GM19467 (cell line): ENCODE measurements at regions not wholly inside any gene's neighbourhood (a gene's known extent, or its start where the extent isn't known, plus 50 kb on each side); places are given as distances from the start of the nearest gene placed in this dataset.
"Not testable (repeated sequence)": the region's sequence is repeated elsewhere in the genome, so short reads cannot be mapped to it uniquely, and the experiment has no call there.

Experiments used
- ATAC-seq: cut with Tn5 transposase; IDR thresholded peaks from one replicate; pipeline ENCODE4 v1.9.1; 2021; ENCODE audit warnings: mild to moderate bottlenecking, moderate library complexity; ENCODE audit not compliant: unreplicated experiment

DNA sequence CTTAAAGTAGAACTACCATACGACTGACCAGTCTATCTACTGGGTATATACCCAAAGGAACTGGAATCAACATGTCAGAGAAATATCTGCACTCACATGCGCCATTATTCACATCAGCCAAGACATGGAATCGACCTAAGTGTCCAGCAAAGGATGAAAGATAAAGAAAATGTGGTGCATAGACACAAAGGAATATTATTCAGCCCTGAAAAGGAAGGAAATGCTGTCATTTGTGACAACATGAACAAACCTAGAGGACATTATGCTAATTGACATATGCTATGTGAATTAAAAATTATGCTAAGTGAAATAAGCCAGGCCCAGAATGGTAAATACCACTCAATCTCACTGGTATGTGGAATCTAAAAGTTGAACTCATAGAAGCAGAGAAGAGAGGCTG is 123.7 kb downstream of the KLF6 start:
- no peak for ATAC-seq

DNA sequence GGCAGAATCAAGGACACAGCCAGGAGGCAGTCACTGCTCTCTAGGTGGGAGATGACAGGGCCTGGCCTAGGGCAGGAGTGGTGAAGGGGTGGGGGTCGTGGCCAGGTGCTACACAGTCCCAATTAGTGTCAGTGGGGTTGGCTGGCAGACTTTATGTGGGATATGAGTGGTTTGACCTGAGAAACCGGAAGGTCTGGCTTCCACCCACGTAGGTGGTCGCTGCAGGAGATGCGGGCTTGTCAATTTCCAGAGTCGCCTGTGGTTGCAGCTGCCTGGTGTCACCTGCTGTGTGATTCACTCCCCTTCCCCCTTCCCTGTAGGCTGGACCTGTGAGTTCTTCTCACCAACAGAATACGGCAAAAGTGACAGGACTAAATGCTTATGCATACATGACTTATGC is 124.3 kb downstream of the KLF6 start:
- ATAC-seq, result no peak

DNA sequence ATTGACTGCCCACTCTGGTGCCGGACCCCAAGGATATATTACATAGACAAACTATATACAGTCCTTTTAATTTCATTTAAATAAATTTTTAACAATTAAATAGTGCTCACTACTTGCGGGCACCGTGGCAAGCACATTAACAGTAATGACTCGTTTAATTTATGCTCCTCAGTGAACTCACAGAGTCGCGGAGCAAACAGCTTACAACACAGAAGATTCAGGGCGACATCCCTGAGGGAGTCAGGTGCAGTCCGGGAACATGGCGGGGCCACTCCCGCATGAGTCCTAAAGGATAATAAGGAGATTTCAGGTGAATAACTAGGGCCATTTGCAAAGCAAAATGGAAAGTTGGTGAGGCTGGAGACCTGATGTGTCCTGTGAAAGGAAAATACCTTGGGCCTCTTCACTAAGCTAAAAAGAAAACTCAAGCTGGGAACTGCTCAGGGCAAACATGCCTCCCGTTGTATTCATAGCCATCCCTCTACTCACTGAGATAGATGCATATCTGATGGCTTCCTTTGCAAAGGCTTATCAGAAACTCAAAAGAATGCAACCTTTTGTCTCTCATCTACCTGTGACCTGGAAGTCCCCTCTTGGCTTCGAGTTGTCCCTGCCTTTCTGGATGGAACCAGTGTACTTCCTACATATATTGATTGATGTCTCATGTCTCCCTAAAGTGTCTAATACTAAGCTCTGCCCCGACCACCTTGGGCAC is 125.6 kb downstream of the KLF6 start:
- ATAC-seq, result no peak

DNA sequence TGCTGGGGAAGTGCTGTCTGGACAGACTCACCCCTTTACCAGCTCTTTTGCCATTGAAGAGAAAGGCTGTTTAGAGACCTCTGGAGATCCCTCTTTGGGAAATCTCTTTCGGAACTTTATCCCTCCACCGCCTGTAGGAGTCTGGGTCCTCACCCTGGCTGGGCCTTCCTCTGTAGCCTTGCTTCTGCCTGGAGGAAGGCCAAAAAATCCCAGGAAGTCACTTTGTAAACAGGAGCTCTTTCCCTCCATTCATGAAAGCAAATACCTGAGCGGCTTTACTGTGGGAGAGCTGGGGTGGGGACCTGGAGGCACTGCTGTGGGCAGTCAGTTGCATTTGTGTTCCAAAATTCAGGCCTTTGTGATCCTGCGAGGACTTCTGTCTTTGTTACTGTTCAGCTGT is 126.2 kb downstream of the KLF6 start:
- ATAC-seq, result no peak

DNA sequence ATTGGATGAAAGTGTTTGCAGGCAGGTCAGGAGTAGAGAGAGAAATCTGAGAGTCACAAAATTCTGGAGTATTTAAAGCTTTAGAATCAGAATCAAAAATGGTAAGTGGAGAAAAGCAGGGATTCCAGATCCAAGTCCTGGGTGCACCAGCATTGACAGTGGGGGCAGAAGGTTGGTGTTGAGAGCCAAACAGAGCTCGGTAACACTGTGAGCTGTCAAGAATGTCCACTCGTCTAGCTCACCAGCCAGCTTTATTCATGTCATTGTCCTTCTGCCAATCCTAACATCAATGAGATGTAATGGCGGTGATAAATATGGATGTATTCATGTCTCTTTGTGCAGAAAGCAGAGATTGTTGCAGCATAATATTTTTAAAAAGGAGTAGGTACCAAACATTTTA is 128.8 kb downstream of the KLF6 start:
- no peak for ATAC-seq

DNA sequence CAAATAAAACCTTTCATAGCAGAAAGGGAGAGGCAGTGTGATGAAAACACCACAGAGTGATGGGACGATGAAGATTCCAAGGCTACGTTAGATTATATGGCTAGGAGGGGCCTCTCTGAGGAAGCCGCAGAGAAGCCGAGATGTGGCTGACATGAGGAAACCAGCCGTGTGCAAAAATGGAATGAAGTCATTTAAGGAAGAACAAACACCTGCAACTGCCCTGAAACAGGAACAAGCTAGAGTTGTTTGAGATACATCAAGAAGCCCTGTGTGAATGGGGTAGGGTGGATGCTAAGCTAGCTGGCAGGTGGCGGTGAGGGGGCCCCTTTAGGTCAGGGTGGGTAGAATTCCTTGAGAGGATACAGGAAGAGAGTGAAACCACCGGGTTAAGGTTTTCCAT is 129.5 kb downstream of the KLF6 start:
- ATAC-seq, result no peak

DNA sequence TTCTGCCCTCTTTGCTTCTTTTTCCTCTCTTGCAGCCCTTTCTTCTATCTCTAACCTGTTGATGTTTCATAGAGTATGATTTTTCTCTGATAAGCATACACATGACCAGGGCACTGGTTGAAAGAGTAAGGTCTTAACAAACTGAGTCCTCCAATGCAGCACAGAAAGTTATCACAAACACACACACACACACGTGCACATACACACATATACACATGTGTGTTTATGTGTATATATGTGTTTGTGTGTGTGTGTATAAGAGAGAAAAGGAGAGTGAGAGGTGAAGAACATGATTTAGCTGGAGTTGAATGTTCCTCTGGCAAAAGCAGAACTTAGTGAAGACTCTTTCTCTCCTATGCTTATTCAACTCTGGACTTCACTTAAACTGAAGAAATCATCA is 130.0 kb downstream of the KLF6 start:
- no peak for ATAC-seq

DNA sequence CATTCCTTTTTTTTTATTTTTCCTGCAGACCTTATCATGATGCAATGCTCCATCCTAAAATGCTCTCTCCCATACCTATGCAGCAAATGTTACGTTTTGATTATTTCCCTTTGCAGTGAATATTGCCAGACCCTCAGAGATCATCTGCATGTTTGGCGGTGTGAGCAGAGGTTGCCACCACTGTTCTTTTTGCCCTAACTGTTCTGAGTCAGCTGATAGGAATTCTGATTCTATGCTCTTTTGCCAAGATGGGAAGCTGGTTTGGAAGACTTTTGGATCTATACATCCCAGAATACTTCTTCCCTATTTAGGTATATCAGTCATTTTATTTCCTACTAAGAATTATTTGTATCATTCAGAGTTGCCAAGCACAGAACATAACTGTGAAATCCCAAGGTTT is 130.5 kb downstream of the KLF6 start:
- no peak for ATAC-seq

DNA sequence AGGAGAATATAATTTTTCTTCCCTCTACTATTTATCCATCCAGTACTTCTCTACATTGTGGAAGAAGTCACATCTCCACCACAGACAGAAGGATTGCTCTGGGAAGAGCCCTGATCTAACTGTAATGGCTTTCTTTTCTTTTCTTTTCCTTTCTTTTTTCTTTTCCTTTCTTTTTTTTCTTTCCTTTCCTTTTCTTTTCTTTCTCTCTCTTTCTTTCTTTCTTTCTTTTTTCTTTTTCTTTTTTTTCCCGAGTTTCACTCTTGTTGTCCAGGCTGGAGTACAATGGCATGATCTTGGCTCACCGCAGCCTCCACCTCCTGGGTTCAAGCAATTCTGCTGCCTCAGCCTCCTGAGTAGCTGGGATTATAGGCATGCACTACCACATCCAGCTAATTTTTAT is 131.7 kb downstream of the KLF6 start:
- ATAC-seq, result not testable (repeated sequence)

DNA sequence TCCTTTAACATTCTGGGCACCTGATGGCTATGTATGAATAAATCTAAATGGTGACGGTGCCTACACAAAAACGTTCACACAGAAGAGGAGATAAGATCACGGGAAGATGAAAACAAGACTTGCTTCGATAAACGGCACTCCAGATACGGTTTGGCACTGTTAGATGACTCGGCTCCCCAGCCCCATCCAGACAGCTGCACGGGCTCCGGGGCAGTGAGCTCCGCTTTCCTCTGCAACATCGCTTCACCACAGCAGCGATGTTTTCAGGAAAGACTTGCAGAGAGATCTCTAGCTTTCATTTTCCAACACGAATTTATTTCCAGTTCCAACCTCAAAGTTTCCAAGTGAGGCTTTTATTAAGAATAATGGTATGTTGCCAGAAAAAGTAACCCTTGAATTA is 132.1 kb downstream of the KLF6 start:
- no peak for ATAC-seq

DNA sequence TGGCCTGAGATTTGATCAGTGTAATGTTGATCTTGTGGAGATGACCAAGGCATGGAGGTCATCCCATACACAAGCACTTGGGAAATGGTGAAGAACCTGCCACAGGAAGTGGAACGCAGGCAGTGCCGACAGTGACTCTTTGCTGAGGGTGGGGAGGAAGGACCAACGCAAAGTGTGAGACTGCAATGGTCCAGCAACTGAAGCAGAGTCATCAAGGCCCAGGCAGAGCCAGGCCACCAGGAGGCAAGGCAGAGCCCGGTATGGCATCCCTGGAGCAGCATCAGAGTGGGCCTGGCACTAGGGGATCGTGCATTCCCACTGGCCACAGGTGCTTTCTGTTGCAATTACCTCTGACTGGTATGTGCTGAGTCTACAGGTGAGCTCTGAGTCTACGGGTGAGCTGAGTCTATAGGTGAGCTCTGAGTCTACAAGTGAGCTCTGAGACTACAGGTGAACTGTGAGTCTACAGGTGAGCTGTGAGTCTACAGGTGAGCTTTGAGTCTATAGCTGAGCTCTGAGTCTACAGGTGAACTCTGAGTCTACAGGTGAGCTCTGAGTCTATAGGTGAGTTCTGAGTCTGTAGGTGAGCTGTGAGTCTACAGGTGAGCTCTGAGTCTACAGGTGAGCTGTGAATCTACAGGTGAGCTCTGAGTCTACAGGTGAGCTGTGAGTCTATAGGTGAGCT is 132.9 kb downstream of the KLF6 start:
- ATAC-seq, result no peak

DNA sequence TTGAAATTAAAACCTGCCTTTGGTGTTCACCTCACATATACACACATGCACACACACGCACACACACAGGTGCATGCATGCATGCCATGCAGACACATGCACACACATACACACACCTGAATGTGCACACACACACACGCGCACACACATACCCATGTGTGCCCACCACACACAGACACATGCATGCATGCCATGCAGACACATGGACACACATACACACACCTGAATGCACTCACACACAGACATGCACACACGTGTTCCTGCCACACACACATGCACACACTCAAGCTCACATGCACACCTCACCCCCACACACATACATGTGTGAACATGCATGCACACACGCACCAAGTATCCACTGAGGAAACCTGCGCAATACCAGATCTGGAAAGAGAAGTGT is 136.4 kb downstream of the KLF6 start:
- no peak for ATAC-seq

DNA sequence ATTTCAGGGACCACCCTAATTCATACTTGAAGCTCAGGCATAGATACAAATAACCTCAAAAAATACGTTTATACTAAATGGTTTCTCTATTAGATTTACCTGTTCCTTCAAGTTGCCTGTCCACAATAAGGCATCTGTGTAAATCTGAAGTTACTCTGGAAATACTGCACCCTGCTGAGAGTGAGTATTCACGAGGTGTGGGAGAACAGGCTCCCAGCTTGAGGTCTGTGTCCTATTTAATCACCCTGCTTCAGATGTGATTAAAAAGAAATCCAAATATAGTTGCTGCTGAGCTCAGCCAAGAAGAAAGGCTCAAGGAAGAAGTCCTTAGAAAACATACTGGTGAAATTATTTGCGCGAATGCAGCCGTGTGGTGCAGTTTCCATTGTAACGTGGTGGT is 136.8 kb downstream of the KLF6 start:
- no peak for ATAC-seq

DNA sequence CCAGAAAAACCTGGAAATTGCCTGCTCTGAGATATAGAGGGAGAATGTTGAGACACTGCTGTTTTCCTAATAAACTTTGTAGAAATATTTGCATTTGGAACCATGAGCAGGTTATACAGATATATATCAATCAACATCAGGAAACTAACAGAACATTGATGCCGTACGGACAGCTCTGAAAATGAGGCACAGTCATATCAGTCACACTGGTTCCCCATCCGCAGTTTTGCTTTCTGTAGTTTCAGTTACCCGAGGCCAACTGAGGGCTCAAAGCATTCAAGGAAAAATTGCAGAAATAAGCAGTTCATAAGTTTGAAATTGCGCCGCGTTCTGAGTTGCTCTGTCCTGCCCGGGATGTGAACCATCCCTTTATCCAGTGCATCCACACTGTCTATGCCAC is 137.9 kb downstream of the KLF6 start:
- ATAC-seq, result no peak

DNA sequence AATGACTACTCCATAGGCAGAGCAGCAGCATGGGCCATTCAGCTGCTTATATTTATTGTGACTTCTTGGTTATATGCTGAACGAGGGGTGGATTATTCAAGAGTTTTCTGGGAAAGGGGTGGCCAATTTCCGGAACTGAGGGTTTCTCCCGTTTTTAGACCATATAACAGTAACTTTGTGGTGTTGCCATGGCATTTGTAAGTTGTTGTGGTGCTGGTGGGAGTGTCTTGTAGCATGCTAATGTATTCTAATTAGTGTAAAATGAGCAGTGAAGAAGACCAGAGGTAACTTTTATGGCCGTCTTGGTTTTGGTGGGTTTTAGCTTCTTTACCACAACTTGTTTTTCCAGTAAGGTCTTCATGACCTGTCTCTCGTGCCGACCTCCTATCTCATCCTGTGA is 139.6 kb downstream of the KLF6 start:
- no peak for ATAC-seq

DNA sequence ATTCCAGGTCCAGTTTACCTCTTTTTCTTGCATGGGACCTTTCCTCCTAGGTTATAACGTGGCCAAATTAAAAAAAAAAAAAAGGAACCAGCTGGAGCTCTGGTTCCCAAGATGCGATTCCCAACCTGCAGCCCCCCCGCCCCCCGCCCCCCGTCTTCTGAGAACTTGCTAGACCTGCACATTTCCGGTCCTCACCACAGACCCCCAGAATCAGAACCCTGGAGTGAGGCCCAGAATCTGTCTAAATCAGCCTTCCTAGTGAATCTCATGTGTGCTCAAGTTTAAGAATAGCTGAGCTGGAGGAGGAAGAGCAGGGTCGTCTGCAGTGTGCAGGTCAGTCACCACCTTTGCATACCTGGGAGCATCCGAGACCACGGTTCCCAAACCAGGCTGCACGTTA is 144.2 kb downstream of the KLF6 start:
- no peak for ATAC-seq

DNA sequence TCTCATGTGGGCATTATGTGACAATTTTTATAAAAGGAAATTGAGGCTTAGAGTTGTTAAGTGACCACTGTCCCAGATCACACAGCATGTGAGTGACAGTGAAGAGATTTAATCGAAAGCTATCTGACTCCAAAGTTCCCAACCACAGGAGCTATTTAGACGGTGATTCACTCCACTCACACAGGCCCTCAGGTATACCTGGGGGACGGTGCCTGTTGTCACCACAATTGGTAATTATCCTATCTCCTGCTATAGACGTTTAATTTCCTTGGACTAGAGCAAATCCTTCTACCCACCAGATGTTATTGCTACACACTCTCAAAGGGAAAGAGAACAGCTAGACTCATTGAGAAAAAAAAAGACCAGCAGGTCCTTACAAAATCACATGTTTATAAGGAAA is 145.5 kb downstream of the KLF6 start:
- ATAC-seq, result no peak

DNA sequence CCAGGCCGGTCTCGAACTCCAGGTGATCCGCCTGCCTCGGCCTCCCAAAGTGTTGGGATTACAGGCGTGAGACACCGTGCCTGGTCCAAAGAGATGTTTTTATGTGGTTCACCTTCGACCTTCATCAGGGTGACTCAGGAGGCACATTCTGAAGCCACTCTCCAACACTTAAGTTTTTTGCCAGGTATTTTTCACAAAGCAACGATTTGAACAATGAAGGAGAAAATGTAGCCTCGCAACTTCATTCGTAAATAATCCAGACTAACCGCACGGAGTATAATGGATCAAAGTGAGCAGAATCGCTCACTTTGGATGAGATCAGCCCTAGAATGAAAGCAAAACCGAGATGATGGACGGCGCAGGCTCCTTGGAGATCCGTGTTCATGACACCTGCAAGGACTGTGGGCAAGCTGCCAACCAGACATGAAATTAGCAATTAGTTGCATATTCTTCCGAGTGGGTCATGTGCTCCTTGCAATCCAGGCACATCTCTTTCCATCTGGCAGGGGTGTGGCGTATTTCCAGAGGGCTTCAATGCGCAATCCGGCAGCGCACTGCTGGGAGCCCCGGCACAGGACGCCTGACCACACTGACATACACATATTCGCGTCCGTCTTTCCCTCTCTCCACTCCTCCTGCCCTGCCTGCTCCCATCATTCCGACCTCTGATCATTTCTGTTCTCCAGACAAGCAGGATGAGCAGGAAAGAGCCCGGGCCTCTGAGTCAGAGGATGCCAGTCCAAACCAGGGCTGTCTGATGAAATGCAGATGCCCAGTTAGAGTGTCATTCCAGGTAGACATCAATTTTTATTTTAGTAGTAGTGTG is 148.4 kb downstream of the KLF6 start:
- ATAC-seq, result no peak

DNA sequence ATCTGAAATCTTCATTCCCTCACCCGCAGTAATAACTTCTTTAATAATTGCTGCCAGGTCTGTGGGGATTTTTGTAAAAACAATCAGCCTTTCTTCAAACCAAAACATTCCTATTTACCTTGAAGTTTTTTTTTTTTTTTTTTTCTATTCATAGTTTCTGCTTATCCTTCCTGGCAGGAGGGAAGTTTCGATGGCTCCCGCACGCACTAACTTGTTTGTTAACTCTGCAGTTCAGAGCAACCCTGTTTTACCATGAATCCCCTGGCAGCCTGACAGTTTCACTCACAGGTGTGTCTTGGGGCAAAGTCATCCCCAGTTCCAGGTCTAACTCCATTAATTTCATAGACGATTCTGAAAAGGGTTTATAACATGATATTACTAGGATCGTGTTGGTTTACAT is 149.3 kb downstream of the KLF6 start:
- no peak for ATAC-seq

DNA sequence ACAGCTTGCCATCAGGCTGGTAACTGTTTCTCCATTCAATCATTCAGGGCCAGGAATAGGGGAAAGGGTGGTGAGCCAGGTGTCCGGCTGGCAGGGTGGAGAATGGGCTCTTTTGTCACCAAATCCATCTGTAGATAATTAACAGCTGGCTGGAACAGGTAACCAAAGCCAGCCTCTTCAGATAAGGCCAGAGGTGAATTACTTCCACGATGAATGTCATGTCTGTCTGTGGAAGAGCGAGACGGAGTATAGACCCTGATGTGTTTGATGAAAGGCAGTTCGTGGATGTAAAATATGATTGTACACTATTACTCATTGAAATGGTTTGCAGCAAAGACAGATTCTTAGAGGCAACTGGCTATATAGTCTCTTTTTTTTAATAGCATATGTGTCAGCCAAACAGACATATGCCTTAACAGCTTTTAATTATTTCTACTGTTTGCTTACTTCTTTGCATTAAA is 149.8 kb downstream of the KLF6 start:
- no peak for ATAC-seq

DNA sequence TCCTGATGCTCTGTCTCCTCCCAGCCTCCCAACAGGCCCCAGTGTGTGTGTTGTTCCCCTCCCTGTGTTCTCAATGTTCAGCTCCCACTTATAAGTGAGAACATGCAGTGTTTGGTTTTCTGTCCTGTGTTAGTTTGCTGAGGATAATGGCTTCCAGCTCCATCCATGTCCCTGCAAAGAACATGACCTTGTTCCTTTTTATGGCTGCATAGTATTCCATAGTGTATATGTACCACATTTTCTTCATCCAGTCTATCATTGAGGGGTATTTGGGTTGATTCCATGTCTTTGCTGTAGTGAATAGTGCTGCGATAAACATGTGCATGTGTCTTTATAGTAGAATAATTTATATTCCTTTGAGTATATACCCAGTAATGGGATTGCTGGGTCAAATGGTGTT is 150.4 kb downstream of the KLF6 start:
- not testable (repeated sequence) for ATAC-seq
